ENCODE measurements at regions not wholly inside any gene's neighbourhood (a gene's known extent, or its start where the extent isn't known, plus 50 kb on each side); places are given as distances from the start of the nearest gene placed in this dataset.

- no peak for TF ChIP-seq CTCF (IDR thresholded peaks at IDR 0.05)
- no peak for TF ChIP-seq POLR2AphosphoS5 (IDR thresholded peaks at IDR 0.05)
Measured at GRCh38 chr3:72159487-72159886, 374.5 kb upstream of the PROK2 start.

Measured in transverse colon (tissue), 4 donors.